ENCODE measurements at regions not wholly inside any gene's neighbourhood (a gene's known extent, or its start where the extent isn't known, plus 50 kb on each side); places are given as distances from the start of the nearest gene placed in this dataset.
"Not testable (repeated sequence)": the region's sequence is repeated elsewhere in the genome, so short reads cannot be mapped to it uniquely, and the experiment has no call there.

- DNase-seq, result no peak
These were observed 202.5 kb upstream of the MON1B start for GRCh38 chr16:76988526-76988925.

DNA sequence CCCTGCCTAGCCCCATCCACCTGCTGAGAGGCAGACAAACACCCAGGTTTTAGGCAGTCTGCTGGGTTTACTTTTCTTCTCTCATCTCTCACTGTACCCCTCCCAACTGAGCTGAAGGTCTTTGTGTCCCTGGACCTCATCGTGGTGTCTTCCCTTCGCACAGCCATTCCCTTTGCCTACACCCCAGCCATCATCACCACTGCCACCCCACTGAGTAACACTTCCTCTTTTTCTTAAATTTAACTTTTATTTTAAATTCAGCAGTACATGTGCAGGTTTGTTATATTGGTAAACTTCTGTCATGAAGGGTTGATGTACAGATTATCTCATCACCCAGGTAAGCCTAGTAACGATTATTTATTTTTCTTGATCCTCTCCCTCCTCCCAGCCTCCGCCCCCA lies 188.3 kb upstream of the MON1B start:
- no peak for DNase-seq

- no peak for DNase-seq
These were observed 181.5 kb upstream of the MON1B start for GRCh38 chr16:77009453-77009852.

DNA sequence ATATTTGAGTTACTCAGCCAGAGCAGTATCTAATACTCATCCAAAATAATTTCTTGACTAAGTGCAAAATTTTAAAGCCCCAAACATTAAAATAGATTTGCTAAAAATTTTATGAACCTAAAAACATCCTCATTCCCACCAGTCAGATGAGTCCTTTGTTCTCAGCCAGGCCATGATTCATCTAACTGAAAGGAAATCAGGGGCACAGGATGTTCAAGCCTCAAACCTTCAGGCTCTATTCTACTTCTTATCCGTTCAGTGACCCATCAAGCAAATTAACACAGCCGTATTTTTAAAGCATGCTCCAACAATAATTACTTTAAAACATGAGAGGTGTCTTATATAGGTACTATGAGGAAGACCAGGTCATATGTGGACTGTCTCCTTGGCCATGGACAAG lies 176.5 kb upstream of the MON1B start:
- no peak for DNase-seq

GRCh38 chr16:77030600-77030999 lies 160.4 kb upstream of the MON1B start:
- DNase-seq, result no peak

DNA sequence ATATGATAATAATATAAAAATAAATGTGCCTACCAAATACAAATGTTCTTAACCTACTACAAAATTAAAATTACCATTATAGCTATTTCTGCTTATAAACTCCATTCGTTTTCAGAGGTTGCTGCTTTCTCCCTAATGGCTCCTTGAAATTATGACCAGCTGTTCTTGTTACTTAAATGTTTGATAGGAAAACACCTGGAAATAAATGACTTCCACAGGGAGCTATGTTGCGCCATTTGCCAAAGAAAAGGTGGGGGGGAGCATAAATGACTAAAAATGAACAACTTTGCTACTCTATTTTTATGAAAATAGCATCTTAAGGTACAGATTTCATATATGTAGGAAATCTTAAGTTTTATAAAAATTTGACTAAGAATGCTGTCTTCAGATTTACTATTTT lies 157.5 kb upstream of the MON1B start:
- DNase-seq, result no peak

GRCh38 chr16:77035361-77035760 lies 155.6 kb upstream of the MON1B start:
- DNase-seq, result no peak

GRCh38 chr16:77037696-77038347 lies 153.2 kb upstream of the MON1B start:
- no peak for DNase-seq

DNA sequence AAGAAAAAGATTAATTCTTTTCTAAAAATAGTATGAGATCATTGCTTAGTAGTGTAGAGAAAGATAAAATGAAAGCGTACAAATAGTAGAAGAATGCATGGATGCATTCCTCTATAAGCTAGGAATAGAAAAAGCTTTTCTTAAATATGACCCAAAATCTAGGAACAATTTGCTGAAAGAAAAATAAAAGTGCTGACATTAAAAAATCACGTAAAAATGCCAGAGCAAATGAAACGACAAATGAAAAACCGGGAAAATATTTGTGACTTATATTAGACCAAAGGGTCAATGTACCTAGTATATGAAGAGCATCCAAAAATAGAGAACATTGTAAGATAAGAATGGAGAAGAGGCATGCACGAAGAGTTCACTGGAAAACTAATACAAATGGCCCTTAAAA lies 149.5 kb upstream of the MON1B start:
- DNase-seq, result no peak

DNA sequence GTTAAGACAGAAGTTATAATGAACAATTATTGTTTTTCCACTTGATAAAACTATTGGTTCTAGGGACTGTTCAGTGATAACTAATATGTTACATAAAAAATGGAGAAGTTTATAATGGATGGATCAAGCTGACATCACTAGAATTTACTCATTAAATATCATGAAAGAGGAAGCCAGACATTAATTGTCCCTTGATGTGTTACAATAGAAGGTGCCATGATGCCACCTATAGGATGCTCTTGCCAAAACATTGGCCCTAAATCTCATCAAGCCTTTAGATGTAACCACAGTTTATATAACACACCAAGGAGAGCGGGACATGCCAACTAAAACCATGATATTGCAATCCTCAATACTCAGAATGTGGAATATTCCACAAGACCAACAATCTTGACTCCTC lies 147.9 kb upstream of the MON1B start:
- no peak for DNase-seq

DNA sequence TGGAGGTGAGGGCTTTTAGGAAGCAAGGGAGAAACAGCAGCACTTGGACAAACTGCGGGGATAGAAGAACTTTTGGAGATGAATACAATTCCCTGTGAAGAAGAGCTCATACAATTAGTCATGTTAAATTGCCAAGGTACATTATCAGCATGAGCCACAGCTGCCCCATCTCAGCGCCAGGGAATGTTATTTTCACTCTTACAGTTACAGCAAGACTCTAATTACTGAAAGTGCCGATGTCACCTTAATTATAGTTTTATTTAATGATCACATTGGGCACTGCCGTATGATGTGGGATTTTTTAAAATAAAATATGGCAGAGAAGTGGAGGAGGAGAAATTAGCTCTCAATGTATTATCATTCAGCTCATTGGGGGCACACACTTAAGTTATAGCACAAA lies 144.8 kb upstream of the MON1B start:
- no peak for DNase-seq

- no peak for DNase-seq
These were observed 142.9 kb upstream of the MON1B start for GRCh38 chr16:77048085-77048484.

- no peak for DNase-seq
These were observed 141.4 kb upstream of the MON1B start for GRCh38 chr16:77049577-77049976.

DNA sequence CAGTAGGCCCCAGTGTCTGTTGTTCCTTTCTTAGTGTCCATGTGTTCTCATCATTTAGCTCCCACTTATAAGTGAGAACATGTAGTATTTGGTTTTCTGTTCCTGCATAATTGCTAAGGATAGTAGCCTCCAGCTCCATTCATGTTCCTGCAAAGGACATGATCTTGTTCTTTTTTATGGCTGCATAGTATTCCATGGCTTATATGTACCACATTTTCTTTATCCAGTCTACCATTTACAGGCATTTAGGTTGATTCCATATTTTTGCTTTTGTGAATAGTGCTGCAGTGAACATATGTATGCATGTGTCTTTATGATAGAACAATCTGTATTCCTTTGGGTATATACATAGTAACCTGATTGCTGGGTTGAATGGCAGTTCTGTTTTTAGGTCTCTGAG lies 134.4 kb upstream of the MON1B start:
- not testable (repeated sequence) for DNase-seq

DNA sequence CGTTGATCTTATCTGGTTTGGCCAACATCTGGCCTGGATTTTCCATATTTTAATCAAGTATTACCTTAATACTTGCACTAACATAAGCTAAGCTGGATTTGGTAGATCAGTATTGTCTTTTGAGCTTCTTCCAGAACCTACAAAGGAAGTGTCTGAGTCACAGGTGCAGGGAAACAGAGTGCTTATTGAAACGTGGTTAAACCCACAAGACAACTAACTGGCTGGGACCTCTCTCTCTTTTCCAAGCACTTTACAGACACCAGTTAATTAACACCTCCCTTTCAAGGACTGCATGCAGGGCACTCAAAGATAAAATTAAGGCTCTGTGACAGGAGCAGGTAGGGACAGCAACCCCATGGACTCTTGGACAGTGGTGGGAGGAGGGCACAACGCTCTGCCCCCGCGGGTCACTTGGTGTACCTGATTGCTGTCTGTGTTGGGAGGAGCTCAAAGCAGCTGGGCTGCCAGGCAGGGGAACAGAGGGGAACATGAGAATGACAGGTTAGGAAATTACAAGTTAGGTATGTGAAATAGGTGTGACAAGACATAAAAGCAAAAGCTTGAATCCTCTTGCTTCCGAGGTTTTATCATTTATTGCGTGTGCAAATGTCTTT lies 133.7 kb upstream of the MON1B start:
- DNase-seq, result no peak

- no peak for DNase-seq
These were observed 131.5 kb upstream of the MON1B start for GRCh38 chr16:77059446-77059845.

DNA sequence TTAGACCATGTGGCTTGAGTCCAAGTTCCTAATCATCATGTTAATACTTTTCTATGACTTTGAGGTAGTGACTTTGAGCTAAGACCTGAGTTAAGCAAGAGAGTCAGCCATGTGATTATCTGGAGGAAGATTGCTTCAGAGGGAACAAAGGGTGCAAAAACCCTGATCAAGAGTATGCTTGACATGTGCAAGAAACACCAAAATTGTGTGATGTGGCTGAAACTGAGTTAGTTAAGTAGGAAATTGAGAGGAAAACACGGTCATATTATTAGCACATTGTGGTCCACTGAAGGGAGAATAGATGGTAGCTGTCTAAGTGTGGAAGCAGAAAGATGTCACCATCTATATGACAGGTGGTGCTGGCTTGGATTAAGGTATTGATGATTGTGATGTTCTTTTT lies 130.4 kb upstream of the MON1B start:
- no peak for DNase-seq

GRCh38 chr16:77062878-77063675 lies 127.9 kb upstream of the MON1B start:
- no peak for DNase-seq

DNA sequence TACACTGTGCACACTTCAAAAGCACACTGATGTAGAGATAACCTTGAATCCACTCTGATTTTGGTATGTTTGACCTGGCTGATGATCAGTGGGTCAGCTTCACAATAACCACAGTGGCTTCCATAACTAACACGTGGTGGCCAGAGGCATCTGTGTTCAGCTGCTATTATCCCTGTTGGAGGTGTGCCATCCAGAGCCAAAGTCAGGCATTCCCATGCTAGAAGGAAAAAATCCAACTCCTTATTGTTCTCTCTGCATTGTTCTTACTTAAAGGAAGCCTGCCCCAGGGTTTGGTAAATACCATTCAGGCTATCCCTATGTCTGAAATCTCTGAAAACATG lies 127.3 kb upstream of the MON1B start:
- DNase-seq, result no peak

GRCh38 chr16:77064037-77064436 lies 127.0 kb upstream of the MON1B start:
- no peak for DNase-seq

GRCh38 chr16:77066896-77067496 lies 124.0 kb upstream of the MON1B start:
- no peak for DNase-seq

GRCh38 chr16:77067900-77068299 lies 123.1 kb upstream of the MON1B start:
- no peak for DNase-seq

- DNase-seq, result no peak
These were observed 122.6 kb upstream of the MON1B start for GRCh38 chr16:77068402-77068801.

GRCh38 chr16:77069929-77070328 lies 121.1 kb upstream of the MON1B start:
- DNase-seq, result no peak
